ENCODE measurements at regions not wholly inside any gene's neighbourhood (a gene's known extent, or its start where the extent isn't known, plus 50 kb on each side); places are given as distances from the start of the nearest gene placed in this dataset.

DNA sequence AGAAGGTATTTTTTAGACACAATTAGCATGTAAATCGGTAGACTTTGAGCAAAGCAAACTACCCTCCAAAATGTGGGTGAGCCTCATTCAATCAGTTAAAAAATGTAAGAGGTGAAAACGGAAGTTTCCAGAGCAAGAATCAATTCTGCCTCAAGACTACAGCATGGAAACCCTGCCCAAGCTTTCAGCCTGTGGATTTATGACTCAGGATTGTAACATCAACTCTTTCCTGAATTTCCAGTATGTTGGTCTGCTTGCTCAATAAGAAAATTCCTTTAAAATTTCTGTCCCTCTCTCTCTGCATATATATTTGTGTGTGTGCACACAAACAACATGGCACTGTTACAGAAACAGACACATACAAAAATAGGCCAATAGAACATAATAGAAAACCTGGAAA lies 228.6 kb upstream of the DOK6 start:
- ChIA-PET CTCF (no interaction called here), POLR2A (no interaction called here)
- Mint-ChIP-seq H3K4me3 (no peak overlapping the region), H3K4me1 (no peaks in the 10 kb centered on the region), H3K27ac (no peak overlapping the region), H3K27me3 (peaks cover 1% of the 10 kb centered on the region), H3K36me3 (ENCODE audit: low read depth) (no peaks in the 10 kb centered on the region), H3K9me3 (ENCODE audit: low read depth) (no peaks in the 10 kb centered on the region)
- intact Hi-C loops (cut with DNase I, micrococcal nuclease) = no loop called here
- DNase-seq (no peak), ATAC-seq (no peak)

DNA sequence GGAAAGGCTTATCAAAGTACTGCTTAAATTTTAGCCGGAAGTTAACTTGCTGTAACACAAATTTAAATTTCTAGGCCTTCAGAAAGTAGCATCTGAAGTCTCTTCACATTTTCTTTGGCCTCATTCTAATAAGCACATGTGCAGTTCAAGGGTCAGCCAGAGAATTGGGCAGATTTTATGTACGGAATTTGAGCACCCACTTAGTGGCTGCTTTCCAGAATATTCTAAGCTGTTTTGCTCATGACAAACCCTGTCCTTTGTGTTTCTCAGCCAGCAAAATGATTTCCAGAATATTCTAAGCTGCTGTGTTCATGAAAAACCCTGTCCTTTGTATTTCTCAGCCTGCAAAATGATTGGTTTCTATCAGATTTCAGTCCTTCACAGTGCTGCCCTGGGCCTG lies 225.0 kb upstream of the DOK6 start:
- H3K36me3 Mint-ChIP-seq (ENCODE audit: low read depth) = no peaks in the 10 kb centered on the region
- ATAC-seq = no peak
- intact Hi-C loops (cut with DNase I, micrococcal nuclease) = no loop called here

DNA sequence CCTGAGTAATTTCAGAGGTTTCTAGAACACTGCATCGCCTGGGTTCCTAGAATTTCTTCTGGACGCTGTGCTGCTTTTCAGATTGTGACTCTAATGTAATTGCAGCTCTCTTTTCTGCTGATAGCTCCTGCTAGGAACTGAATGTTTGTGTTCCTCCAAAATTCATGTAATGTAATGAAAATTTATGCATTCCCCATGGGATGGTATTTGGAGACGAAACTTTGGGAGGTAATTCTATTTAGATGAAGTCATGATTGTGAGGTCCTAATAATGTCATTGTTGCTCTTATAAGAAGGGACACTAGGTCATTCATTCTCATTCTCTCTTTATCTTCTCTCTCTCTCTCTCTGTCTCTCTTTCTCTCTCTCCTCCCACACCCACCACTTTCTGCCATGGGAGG lies 223.9 kb upstream of the DOK6 start:
- CTCF ChIA-PET = no interaction called here
- no peaks in the 10 kb centered on the region for H3K36me3 Mint-ChIP-seq (ENCODE audit: low read depth)
- DNase-seq (no peak), ATAC-seq (no peak)
- POLR2A ChIA-PET = no interaction called here
- peaks cover 2% of the 10 kb centered on the region for H3K9me3 Mint-ChIP-seq (ENCODE audit: low read depth)
- no peaks in the 10 kb centered on the region for H3K4me1 Mint-ChIP-seq
- H3K27me3 Mint-ChIP-seq = no peaks in the 10 kb centered on the region
- no peak overlapping the region for H3K4me3 Mint-ChIP-seq
- no peak overlapping the region for H3K27ac Mint-ChIP-seq
- intact Hi-C loops (cut with DNase I, micrococcal nuclease) = no loop called here

More for the DNA sequence above, 225.0 kb upstream of the DOK6 start:
- Mint-ChIP-seq H3K4me3 (no peak overlapping the region), H3K9me3 (ENCODE audit: low read depth) (no peaks in the 10 kb centered on the region), H3K4me1 (no peaks in the 10 kb centered on the region), H3K27ac (no peak overlapping the region), H3K27me3 (peaks cover 1% of the 10 kb centered on the region)
- no peak for DNase-seq
- ChIA-PET CTCF (no interaction called here), POLR2A (interaction anchor here (0.5 kb wide), 1 partner anchor 12 kb away, joined by 3 read pairs; no protein-coding TSS in a partner anchor)

DNA sequence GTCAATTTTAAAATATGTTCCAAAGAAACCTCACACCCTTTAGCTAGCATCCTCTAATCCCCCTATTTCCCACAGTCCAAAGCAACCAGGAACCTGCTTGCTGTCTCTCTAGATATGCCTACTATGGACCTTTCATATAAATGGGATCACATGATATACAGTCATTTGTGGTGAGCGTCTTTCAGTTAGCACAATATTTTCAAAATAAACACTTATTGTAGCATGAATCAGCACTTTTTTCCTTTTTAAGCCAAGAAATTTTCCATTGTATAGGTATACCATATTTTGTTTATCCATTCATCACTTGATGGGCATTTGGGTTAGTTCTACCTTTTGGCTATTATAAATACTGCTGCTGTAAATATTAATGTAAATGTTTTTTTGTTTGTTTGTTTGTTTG lies 223.0 kb upstream of the DOK6 start:
- Mint-ChIP-seq H3K4me1 (no peaks in the 10 kb centered on the region), H3K27me3 (no peaks in the 10 kb centered on the region), H3K4me3 (no peak overlapping the region), H3K9me3 (ENCODE audit: low read depth) (peaks cover 2% of the 10 kb centered on the region), H3K27ac (no peak overlapping the region), H3K36me3 (ENCODE audit: low read depth) (no peaks in the 10 kb centered on the region)
- DNase-seq = no peak
- POLR2A ChIA-PET = no interaction called here
- no peak for ATAC-seq
- intact Hi-C loops (cut with DNase I, micrococcal nuclease) = no loop called here
- CTCF ChIA-PET = no interaction called here

DNA sequence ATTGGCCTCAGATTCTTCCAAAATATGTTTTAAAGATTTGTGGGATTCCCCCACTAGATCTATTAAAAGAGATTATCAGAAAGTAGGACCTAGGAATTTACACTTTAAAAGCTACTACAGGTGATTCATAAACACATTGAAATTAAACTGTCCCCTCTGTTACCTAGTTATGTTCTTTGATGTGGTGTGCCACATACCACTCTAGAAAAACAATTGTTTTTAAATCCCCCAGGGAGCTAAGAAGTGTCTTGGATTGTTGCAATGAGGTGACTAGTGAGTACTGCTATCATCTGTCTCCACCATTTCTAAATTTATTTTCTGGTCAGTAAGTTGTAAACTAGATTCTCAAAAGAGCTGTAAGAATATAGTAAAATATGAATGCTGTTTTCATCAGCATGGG lies 214.5 kb upstream of the DOK6 start:
- DNase-seq (no peak), ATAC-seq (no peak)
- H3K27me3 Mint-ChIP-seq = peaks cover 2% of the 10 kb centered on the region
- no peak overlapping the region for H3K4me3 Mint-ChIP-seq
- H3K4me1 Mint-ChIP-seq = no peaks in the 10 kb centered on the region
- no peaks in the 10 kb centered on the region for H3K36me3 Mint-ChIP-seq (ENCODE audit: low read depth)
- CTCF ChIA-PET = interaction anchor here (1.0 kb wide), 1 partner anchor 12 kb away, joined by 3 read pairs; no protein-coding TSS in a partner anchor
- POLR2A ChIA-PET = no interaction called here
- H3K9me3 Mint-ChIP-seq (ENCODE audit: low read depth) = peaks cover 2% of the 10 kb centered on the region
- intact Hi-C loops (cut with DNase I, micrococcal nuclease) = no loop called here
- H3K27ac Mint-ChIP-seq = no peak overlapping the region

DNA sequence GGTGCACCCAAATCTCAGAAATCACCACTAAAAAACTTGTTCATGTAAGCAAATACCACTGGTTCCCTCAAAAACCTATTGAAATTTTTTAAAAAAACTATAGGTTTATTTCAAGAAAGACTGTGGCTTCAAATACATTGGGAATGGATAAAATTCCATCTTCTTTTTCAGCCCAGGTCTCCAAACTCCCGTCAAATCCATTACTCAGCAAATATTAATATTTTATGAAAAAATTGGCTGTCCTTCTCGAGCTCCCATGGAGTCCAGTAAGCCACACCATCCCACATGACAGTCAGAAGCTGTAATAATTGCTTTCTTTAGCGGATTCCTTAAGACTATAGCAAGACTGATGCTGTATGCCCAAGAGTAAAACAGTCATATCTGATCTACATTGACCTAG lies 204.4 kb upstream of the DOK6 start:
- Mint-ChIP-seq H3K4me1 (no peaks in the 10 kb centered on the region), H3K27ac (no peak overlapping the region), H3K9me3 (ENCODE audit: low read depth) (no peaks in the 10 kb centered on the region), H3K27me3 (no peaks in the 10 kb centered on the region), H3K4me3 (no peak overlapping the region), H3K36me3 (ENCODE audit: low read depth) (no peaks in the 10 kb centered on the region)
- DNase-seq (no peak), ATAC-seq (no peak)
- CTCF ChIA-PET = interaction anchor here (0.8 kb wide), 1 partner anchor 16 kb away, joined by 5 read pairs; no protein-coding TSS in a partner anchor
- intact Hi-C loops (cut with DNase I, micrococcal nuclease) = no loop called here
- POLR2A ChIA-PET = no interaction called here

DNA sequence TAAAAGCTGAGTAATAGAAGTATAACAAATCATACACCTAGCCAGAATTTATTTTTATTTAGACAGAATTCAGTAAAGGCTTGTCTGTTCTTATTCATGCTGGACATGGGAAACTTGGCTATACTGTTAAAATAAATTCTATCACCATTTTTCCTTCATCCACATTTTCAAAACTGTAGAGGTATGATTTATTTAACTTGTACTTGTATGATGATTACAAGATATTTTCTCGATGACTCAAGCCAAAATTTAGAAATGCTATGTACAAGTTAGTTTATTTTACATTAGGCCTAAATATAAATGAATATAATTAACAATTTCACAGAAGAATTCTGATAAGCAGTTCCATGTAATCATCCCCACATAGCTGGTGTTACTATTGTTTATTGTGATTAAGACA lies 194.8 kb upstream of the DOK6 start:
- Mint-ChIP-seq H3K27me3 (no peaks in the 10 kb centered on the region), H3K36me3 (ENCODE audit: low read depth) (no peaks in the 10 kb centered on the region), H3K4me3 (no peak overlapping the region), H3K9me3 (ENCODE audit: low read depth) (no peaks in the 10 kb centered on the region), H3K4me1 (no peaks in the 10 kb centered on the region), H3K27ac (no peak overlapping the region)
- intact Hi-C loops (cut with DNase I, micrococcal nuclease) = loop anchor here in 1 of 2 experiments (2.0 kb wide), 1 partner anchor 21 kb away; no protein-coding TSS in a partner anchor
- DNase-seq (no peak), ATAC-seq (no peak)
- POLR2A ChIA-PET = no interaction called here
- CTCF ChIA-PET = interaction anchor here (0.6 kb wide), 1 partner anchor 98 kb away, joined by 3 read pairs; no protein-coding TSS in a partner anchor

DNA sequence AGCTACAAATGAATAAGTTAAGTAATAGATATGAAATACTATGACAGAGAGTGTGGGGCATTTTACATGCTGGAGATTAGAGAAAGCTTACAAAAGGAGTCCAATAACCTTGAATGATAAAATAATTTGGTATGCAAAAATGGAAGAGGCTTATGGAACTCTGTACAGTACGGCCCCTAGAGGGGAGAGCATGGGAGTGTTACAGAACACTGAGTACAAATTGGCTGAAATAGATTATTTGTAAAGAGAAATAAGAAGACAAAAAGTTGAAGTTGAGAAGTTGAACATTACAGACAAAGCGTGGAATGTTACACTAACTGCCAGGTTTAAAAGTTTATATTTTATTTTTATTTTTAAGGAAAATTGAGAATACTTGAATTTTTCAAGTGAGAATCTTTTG lies 192.1 kb upstream of the DOK6 start:
- no peak overlapping the region for H3K27ac Mint-ChIP-seq
- no peak overlapping the region for H3K4me3 Mint-ChIP-seq
- no peak for DNase-seq
- no peak for ATAC-seq
- no peaks in the 10 kb centered on the region for H3K27me3 Mint-ChIP-seq
- H3K9me3 Mint-ChIP-seq (ENCODE audit: low read depth) = no peaks in the 10 kb centered on the region
- ChIA-PET POLR2A (no interaction called here), CTCF (no interaction called here)
- intact Hi-C loops (cut with DNase I, micrococcal nuclease) = no loop called here
- H3K36me3 Mint-ChIP-seq (ENCODE audit: low read depth) = no peaks in the 10 kb centered on the region
- no peaks in the 10 kb centered on the region for H3K4me1 Mint-ChIP-seq

DNA sequence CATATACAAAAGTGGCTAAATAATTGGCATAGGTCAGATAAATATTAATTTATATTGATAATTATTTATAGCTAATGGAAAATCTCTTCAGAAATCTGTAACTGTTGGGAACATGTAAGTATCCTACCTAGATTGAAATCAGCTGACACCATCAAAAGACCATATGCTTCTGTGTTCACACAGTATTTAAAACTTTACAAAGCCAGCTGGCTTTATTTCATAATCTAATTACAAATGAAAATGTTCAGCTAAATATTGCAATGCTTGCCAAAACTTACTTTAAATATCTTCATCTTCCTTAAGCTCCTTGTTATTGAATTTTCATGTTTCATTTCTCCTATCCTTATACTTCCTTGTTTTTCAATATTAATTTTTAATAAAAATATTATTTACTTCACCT lies 190.9 kb upstream of the DOK6 start:
- CTCF ChIA-PET = no interaction called here
- H3K9me3 Mint-ChIP-seq (ENCODE audit: low read depth) = no peaks in the 10 kb centered on the region
- H3K4me1 Mint-ChIP-seq = no peaks in the 10 kb centered on the region
- no peak for DNase-seq
- H3K27ac Mint-ChIP-seq = no peak overlapping the region
- no peaks in the 10 kb centered on the region for H3K36me3 Mint-ChIP-seq (ENCODE audit: low read depth)
- POLR2A ChIA-PET = no interaction called here
- no peak for ATAC-seq
- intact Hi-C loops (cut with DNase I, micrococcal nuclease) = no loop called here
- no peak overlapping the region for H3K4me3 Mint-ChIP-seq
- H3K27me3 Mint-ChIP-seq = no peaks in the 10 kb centered on the region

DNA sequence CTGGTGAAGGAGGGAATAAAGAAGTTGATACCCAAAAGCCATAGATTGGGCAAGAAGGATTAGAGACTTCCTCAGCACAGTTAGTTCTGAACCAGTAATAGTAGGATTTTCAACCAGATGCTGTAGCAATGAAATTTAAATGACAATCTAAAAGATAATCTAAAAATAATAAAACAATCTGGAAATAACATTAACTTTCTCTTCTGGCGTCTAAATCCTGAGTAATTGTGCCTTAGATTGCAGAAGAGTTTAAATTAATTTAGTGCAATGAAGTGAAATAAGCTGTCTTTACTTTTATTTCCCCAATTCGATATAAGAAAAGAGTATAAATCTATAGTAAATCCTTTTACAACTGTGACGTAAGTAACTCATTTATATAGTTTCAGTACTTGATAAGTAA lies 186.8 kb upstream of the DOK6 start:
- Mint-ChIP-seq H3K9me3 (ENCODE audit: low read depth) (no peaks in the 10 kb centered on the region), H3K36me3 (ENCODE audit: low read depth) (no peaks in the 10 kb centered on the region), H3K4me3 (no peak overlapping the region), H3K27me3 (no peaks in the 10 kb centered on the region), H3K27ac (no peak overlapping the region), H3K4me1 (no peaks in the 10 kb centered on the region)
- ChIA-PET POLR2A (no interaction called here), CTCF (no interaction called here)
- intact Hi-C loops (cut with DNase I, micrococcal nuclease) = no loop called here
- DNase-seq (no peak), ATAC-seq (no peak)

DNA sequence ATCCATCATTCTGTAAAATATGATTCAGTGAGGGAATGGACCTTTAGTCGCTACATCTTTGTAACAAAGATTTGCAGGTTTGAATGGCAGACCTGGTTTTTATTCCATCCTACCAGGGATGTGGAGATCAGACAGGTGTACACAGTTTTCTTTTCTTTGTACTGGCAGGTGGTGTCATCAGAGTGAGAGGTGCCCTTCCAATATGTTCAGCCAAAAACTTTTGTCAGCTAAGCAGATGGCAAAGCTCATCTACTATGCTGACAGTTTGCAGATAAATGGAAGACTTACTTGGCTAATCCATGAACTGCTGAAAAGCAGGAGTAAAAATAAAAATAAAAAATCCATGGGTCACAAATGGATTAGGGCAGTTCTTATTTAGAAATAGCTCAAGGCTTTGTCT lies 185.5 kb upstream of the DOK6 start:
- Mint-ChIP-seq H3K9me3 (ENCODE audit: low read depth) (no peaks in the 10 kb centered on the region), H3K27me3 (no peaks in the 10 kb centered on the region), H3K27ac (no peak overlapping the region), H3K4me1 (no peaks in the 10 kb centered on the region), H3K4me3 (no peak overlapping the region), H3K36me3 (ENCODE audit: low read depth) (no peaks in the 10 kb centered on the region)
- POLR2A ChIA-PET = no interaction called here
- CTCF ChIA-PET = no interaction called here
- ATAC-seq = no peak
- no peak for DNase-seq
- intact Hi-C loops (cut with DNase I, micrococcal nuclease) = no loop called here

DNA sequence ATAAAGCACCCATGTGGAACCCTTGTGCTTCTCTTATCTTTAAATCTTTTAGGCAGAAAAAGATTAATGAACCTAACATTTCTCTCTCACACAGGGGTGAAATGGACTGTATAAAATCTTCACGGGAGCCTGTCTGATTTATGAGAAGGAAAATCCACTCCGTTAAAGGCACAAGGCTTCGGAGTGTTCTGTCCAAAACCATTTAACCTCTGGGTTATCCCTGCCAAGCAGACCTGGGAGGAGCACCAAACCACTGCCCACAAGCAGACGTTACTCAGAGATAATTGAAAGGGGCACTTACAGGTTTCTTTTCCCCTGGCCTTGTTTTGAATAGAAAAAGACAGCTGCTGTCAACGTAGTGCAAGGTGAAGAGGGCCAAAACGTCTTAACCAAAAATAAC lies 184.4 kb upstream of the DOK6 start:
- Mint-ChIP-seq H3K36me3 (ENCODE audit: low read depth) (no peaks in the 10 kb centered on the region), H3K4me1 (no peaks in the 10 kb centered on the region), H3K27ac (no peak overlapping the region), H3K9me3 (ENCODE audit: low read depth) (no peaks in the 10 kb centered on the region), H3K27me3 (no peaks in the 10 kb centered on the region), H3K4me3 (no peak overlapping the region)
- intact Hi-C loops (cut with DNase I, micrococcal nuclease) = no loop called here
- ATAC-seq (no peak), DNase-seq (no peak)
- POLR2A ChIA-PET = no interaction called here
- CTCF ChIA-PET = interaction anchor here (0.6 kb wide), 1 partner anchor 18 kb away, joined by 3 read pairs; no protein-coding TSS in a partner anchor

Data from activated CD4-positive, alpha-beta T cell treated with anti-CD3 and anti-CD28 coated beads for 36 hours (primary cell).